ENCODE measurements at regions not wholly inside any gene's neighbourhood (a gene's known extent, or its start where the extent isn't known, plus 50 kb on each side); places are given as distances from the start of the nearest gene placed in this dataset.

- no peak for TF ChIP-seq CTCF (IDR thresholded peaks at IDR 0.05; ENCODE audit: low read length)
- no peak for TF ChIP-seq EZH2 (IDR thresholded peaks at IDR 0.05; ENCODE audit: borderline replicate concordance, low read length)
These were observed 390.9 kb downstream of the GATA3 start for GRCh38 chr10:8445353-8445752.
